T1000 (cell line): ENCODE measurements at regions not wholly inside any gene's neighbourhood (a gene's known extent, or its start where the extent isn't known, plus 50 kb on each side); places are given as distances from the start of the nearest gene placed in this dataset.
"Not testable (repeated sequence)": the region's sequence is repeated elsewhere in the genome, so short reads cannot be mapped to it uniquely, and the experiment has no call there.

Experiments used
- DNase-seq: peaks from one replicate; lab custom pipeline; 2025; ENCODE audit warnings: mixed read lengths; lab: John Stamatoyannopoulos, UW

- DNase-seq: no peak
These were observed 974.9 kb downstream of the RPA4 start for GRCh38 chrX:97858592-97858991.

- peak; percentile 11 for DNase-seq
These were observed 976.5 kb downstream of the RPA4 start for GRCh38 chrX:97860226-97860625.

- DNase-seq: no peak
These were observed 979.6 kb downstream of the RPA4 start for GRCh38 chrX:97863261-97863660.

GRCh38 chrX:97867266-97867665 lies 983.6 kb downstream of the RPA4 start:
- DNase-seq: no peak

- DNase-seq: no peak
These were observed 993.1 kb downstream of the RPA4 start for GRCh38 chrX:97876697-97877407.

GRCh38 chrX:97882306-97882705 lies 998.6 kb downstream of the RPA4 start:
- no peak for DNase-seq

GRCh38 chrX:97895751-97896150 lies 1012.0 kb downstream of the RPA4 start:
- no peak for DNase-seq

GRCh38 chrX:97897998-97898397 lies 1014.3 kb downstream of the RPA4 start:
- no peak for DNase-seq

GRCh38 chrX:97898798-97899197 lies 1015.1 kb downstream of the RPA4 start:
- no peak for DNase-seq

GRCh38 chrX:97907791-97908190 lies 1024.1 kb downstream of the RPA4 start:
- DNase-seq: no peak

- no peak for DNase-seq
These were observed 1025.5 kb downstream of the RPA4 start for GRCh38 chrX:97909245-97909644.

- DNase-seq: not testable (repeated sequence)
These were observed 1031.7 kb downstream of the RPA4 start for GRCh38 chrX:97915390-97915789.

- not testable (repeated sequence) for DNase-seq
These were observed 1037.5 kb downstream of the RPA4 start for GRCh38 chrX:97921223-97921622.

- DNase-seq: no peak
These were observed 1047.9 kb downstream of the RPA4 start for GRCh38 chrX:97931586-97931985.

- DNase-seq: no peak
These were observed 1052.6 kb downstream of the RPA4 start for GRCh38 chrX:97936296-97936695.

GRCh38 chrX:97938706-97939105 lies 1055.0 kb downstream of the RPA4 start:
- DNase-seq: no peak

GRCh38 chrX:97968376-97969163 lies 1084.9 kb downstream of the RPA4 start:
- no peak for DNase-seq

- DNase-seq: no peak
These were observed 1100.9 kb downstream of the RPA4 start for GRCh38 chrX:97984641-97985040.

GRCh38 chrX:97985096-97985495 lies 1101.4 kb downstream of the RPA4 start:
- no peak for DNase-seq

GRCh38 chrX:97987979-97988378 lies 1104.3 kb downstream of the RPA4 start:
- no peak for DNase-seq

GRCh38 chrX:97995834-97996233 lies 1112.1 kb downstream of the RPA4 start:
- no peak for DNase-seq

- no peak for DNase-seq
These were observed 1145.0 kb downstream of the RPA4 start for GRCh38 chrX:98028691-98029090.

- DNase-seq: no peak
These were observed 1146.2 kb downstream of the RPA4 start for GRCh38 chrX:98029861-98030260.
